HL-60 (cell line): ENCODE measurements at regions not wholly inside any gene's neighbourhood (a gene's known extent, or its start where the extent isn't known, plus 50 kb on each side); places are given as distances from the start of the nearest gene placed in this dataset.

Experiments used
- DNase-seq, 2 experiments: peaks; one replicate each; pipeline ENCODE4 v3.0.0-alpha.2; 2010 to 2020; ENCODE audit warnings: low read depth in 1 of 2, low spot score in 1 of 2
- H3K27ac ChIP-seq: fragments of 250-450 bp; sonication (Bioruptor Pico); replicated peaks from 2 replicates; pipeline ENCODE4 v1.5.1; 2020; ENCODE audit warnings: mild to moderate bottlenecking, moderate library complexity
- H3K27me3 ChIP-seq: fragments of 250-450 bp; sonication (Bioruptor Pico); 2 replicates; pipeline ENCODE4 v1.5.1; 2021; ENCODE audit warnings: mild to moderate bottlenecking, moderate library complexity; ENCODE audit not compliant: insufficient read depth, poor library complexity, severe bottlenecking
- H3K4me3 ChIP-seq: replicated peaks from 2 replicates; pipeline ENCODE4 v1.5.1; 2011; ENCODE audit warnings: mild to moderate bottlenecking, control low read depth, low read length; ENCODE audit not compliant: insufficient read depth
- CTCF ChIP-seq: IDR thresholded peaks from one replicate; pipeline ENCODE4 v1.5.1; 2011; ENCODE audit warnings: low read length, control low read depth, inconsistent platforms; ENCODE audit not compliant: insufficient read depth
- GABPA ChIP-seq: IDR thresholded peaks from 2 replicates; pipeline ENCODE4 v1.6.1; 2012; ENCODE audit warnings: low read depth
- POLR2AphosphoS5 ChIP-seq: IDR thresholded peaks from 2 replicates; pipeline ENCODE4 v1.6.1; 2012; ENCODE audit warnings: low read depth
- SPI1 ChIP-seq: IDR thresholded peaks from 2 replicates; pipeline ENCODE4 v1.6.1; 2012; ENCODE audit warnings: low read depth, mild to moderate bottlenecking, borderline replicate concordance
- TF ChIP-seq, protein P1 (sequence below): IDR thresholded peaks from 2 replicates; pipeline ENCODE4 v1.6.1; 2012; ENCODE audit warnings: low read depth; ENCODE audit not compliant: insufficient replicate concordance

- DNase-seq, result no peak
- H3K27ac ChIP-seq, result no peak overlapping the region
- TF ChIP-seq POLR2AphosphoS5, result no peak
- TF ChIP-seq, protein P1, sequence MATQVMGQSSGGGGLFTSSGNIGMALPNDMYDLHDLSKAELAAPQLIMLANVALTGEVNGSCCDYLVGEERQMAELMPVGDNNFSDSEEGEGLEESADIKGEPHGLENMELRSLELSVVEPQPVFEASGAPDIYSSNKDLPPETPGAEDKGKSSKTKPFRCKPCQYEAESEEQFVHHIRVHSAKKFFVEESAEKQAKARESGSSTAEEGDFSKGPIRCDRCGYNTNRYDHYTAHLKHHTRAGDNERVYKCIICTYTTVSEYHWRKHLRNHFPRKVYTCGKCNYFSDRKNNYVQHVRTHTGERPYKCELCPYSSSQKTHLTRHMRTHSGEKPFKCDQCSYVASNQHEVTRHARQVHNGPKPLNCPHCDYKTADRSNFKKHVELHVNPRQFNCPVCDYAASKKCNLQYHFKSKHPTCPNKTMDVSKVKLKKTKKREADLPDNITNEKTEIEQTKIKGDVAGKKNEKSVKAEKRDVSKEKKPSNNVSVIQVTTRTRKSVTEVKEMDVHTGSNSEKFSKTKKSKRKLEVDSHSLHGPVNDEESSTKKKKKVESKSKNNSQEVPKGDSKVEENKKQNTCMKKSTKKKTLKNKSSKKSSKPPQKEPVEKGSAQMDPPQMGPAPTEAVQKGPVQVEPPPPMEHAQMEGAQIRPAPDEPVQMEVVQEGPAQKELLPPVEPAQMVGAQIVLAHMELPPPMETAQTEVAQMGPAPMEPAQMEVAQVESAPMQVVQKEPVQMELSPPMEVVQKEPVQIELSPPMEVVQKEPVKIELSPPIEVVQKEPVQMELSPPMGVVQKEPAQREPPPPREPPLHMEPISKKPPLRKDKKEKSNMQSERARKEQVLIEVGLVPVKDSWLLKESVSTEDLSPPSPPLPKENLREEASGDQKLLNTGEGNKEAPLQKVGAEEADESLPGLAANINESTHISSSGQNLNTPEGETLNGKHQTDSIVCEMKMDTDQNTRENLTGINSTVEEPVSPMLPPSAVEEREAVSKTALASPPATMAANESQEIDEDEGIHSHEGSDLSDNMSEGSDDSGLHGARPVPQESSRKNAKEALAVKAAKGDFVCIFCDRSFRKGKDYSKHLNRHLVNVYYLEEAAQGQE, result no peak
- TF ChIP-seq CTCF, result no peak
- TF ChIP-seq SPI1, result no peak
- TF ChIP-seq GABPA, result no peak
- no peaks in the 10 kb centered on the region for H3K27me3 ChIP-seq
- no peak overlapping the region for H3K4me3 ChIP-seq
These were observed 629.1 kb upstream of the ADARB2 start for GRCh38 chr10:2366264-2366931.

GRCh38 chr10:2362331-2362730, 625.0 kb upstream of the ADARB2 start:
- no peak for TF ChIP-seq SPI1
- TF ChIP-seq, protein P1, result no peak
- no peak for TF ChIP-seq GABPA
- no peak overlapping the region for H3K4me3 ChIP-seq
- H3K27ac ChIP-seq, result no peak overlapping the region
- DNase-seq, result no peak
- H3K27me3 ChIP-seq, result no peaks in the 10 kb centered on the region

DNA sequence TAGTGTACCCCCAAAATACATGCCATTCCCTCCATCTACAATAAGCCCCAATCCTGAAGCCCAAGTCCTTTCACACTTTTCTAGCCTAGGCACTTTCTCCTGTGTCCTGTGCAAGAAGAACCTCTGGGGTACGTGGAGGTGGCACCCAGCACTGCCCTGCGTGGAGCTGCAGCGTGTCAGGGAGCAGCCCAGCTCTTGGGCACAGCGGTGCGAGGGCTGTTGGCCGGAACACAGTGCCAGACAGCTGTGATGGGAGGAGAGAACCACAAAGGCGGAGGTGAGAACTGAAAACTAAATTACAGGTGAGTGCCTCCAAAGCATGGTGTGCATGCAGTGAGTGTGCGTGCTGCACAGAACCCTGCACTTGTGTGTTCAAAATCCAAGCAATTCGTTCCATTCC, 621.3 kb upstream of the ADARB2 start:
- no peak for TF ChIP-seq GABPA
- TF ChIP-seq, protein P1, result no peak
- TF ChIP-seq POLR2AphosphoS5, result no peak
- no peak for TF ChIP-seq CTCF
- no peak for TF ChIP-seq SPI1
- DNase-seq, result no peak
- Histone ChIP-seq H3K4me3 (no peak overlapping the region), H3K27ac (no peak overlapping the region), H3K27me3 (no peaks in the 10 kb centered on the region)
